ES-I3 (cell line): ENCODE measurements at regions not wholly inside any gene's neighbourhood (a gene's known extent, or its start where the extent isn't known, plus 50 kb on each side); places are given as distances from the start of the nearest gene placed in this dataset.

Experiments
- H3K36me3 ChIP-seq: 2 replicates; pipeline ENCODE4 v1.6.1; 2013; ENCODE audit warnings: mild to moderate bottlenecking, low read length, control low read depth, moderate library complexity; ENCODE audit not compliant: insufficient read depth
- H3K4me1 ChIP-seq: 2 replicates; pipeline ENCODE4 v1.6.1; 2013; ENCODE audit warnings: mild to moderate bottlenecking, control low read depth, low read length; ENCODE audit not compliant: insufficient read depth
- H3K9ac ChIP-seq: 2 replicates; pipeline ENCODE4 v1.6.1; 2013; ENCODE audit warnings: low read depth, mild to moderate bottlenecking, low read length, moderate library complexity
- H3K9me3 ChIP-seq: 2 replicates; pipeline ENCODE4 v1.6.1; 2013; ENCODE audit warnings: mild to moderate bottlenecking, low read length, moderate library complexity; ENCODE audit not compliant: control insufficient read depth, insufficient read depth

- Histone ChIP-seq H3K9ac (no peak overlapping the region), H3K36me3 (no peaks in the 10 kb centered on the region), H3K9me3 (no peaks in the 10 kb centered on the region), H3K4me1 (no peaks in the 10 kb centered on the region)
Observed at GRCh38 chr7:25326501-25327156, 98.3 kb upstream of the NPVF start.

- H3K9ac ChIP-seq: no peak overlapping the region
- H3K36me3 ChIP-seq: no peaks in the 10 kb centered on the region
- H3K4me1 ChIP-seq: no peaks in the 10 kb centered on the region
- H3K9me3 ChIP-seq: no peaks in the 10 kb centered on the region
Observed at GRCh38 chr7:25329815-25330214, 101.5 kb upstream of the NPVF start.

- no peak overlapping the region for H3K9ac ChIP-seq
- H3K4me1 ChIP-seq: no peaks in the 10 kb centered on the region
- no peaks in the 10 kb centered on the region for H3K9me3 ChIP-seq
- no peaks in the 10 kb centered on the region for H3K36me3 ChIP-seq
Observed at GRCh38 chr7:25333296-25333928, 105.1 kb upstream of the NPVF start.

- Histone ChIP-seq H3K36me3 (no peaks in the 10 kb centered on the region), H3K4me1 (peaks cover 4% of the 10 kb centered on the region; the same call in 1 of the 2 replicates), H3K9me3 (no peaks in the 10 kb centered on the region), H3K9ac (no peak overlapping the region)
Observed at GRCh38 chr7:25347360-25348066, 119.2 kb upstream of the NPVF start.

GRCh38 chr7:25348104-25348503 is 119.8 kb upstream of the NPVF start:
- peaks cover 4% of the 10 kb centered on the region; the same call in 1 of the 2 replicates for H3K4me1 ChIP-seq
- no peaks in the 10 kb centered on the region for H3K9me3 ChIP-seq
- no peak overlapping the region for H3K9ac ChIP-seq
- H3K36me3 ChIP-seq: no peaks in the 10 kb centered on the region

GRCh38 chr7:25349283-25350017 is 121.2 kb upstream of the NPVF start:
- H3K9ac ChIP-seq: no peak overlapping the region
- H3K36me3 ChIP-seq: no peaks in the 10 kb centered on the region
- H3K9me3 ChIP-seq: no peaks in the 10 kb centered on the region
- peaks cover 4% of the 10 kb centered on the region; the same call in 1 of the 2 replicates for H3K4me1 ChIP-seq

GRCh38 chr7:25350041-25350440 is 121.8 kb upstream of the NPVF start:
- H3K9ac ChIP-seq: no peak overlapping the region
- H3K4me1 ChIP-seq: peaks cover 4% of the 10 kb centered on the region; the same call in 1 of the 2 replicates
- no peaks in the 10 kb centered on the region for H3K36me3 ChIP-seq
- no peaks in the 10 kb centered on the region for H3K9me3 ChIP-seq

- Histone ChIP-seq H3K4me1 (peaks cover 4% of the 10 kb centered on the region; the same call in 1 of the 2 replicates), H3K36me3 (no peaks in the 10 kb centered on the region), H3K9me3 (no peaks in the 10 kb centered on the region; the same call in 1 of the 2 replicates), H3K9ac (no peak overlapping the region)
Observed at GRCh38 chr7:25351761-25352160, 123.5 kb upstream of the NPVF start.

- no peaks in the 10 kb centered on the region for H3K4me1 ChIP-seq
- no peaks in the 10 kb centered on the region for H3K36me3 ChIP-seq
- H3K9me3 ChIP-seq: no peaks in the 10 kb centered on the region; the same call in 1 of the 2 replicates
Observed at GRCh38 chr7:25353196-25353595, 124.9 kb upstream of the NPVF start.

GRCh38 chr7:25353732-25354131 is 125.4 kb upstream of the NPVF start:
- H3K36me3 ChIP-seq: no peaks in the 10 kb centered on the region
- no peaks in the 10 kb centered on the region for H3K4me1 ChIP-seq
- no peak overlapping the region for H3K9ac ChIP-seq
- H3K9me3 ChIP-seq: no peaks in the 10 kb centered on the region; the same call in 1 of the 2 replicates

More at GRCh38 chr7:25353196-25353595, 124.9 kb upstream of the NPVF start:
- no peak overlapping the region for H3K9ac ChIP-seq

- H3K9me3 ChIP-seq: no peaks in the 10 kb centered on the region; the same call in 1 of the 2 replicates
- H3K9ac ChIP-seq: no peak overlapping the region
- H3K4me1 ChIP-seq: peaks cover 3% of the 10 kb centered on the region; the same call in 1 of the 2 replicates
- H3K36me3 ChIP-seq: no peaks in the 10 kb centered on the region
Observed at GRCh38 chr7:25356534-25357151, 128.4 kb upstream of the NPVF start.

GRCh38 chr7:25358926-25359325 is 130.6 kb upstream of the NPVF start:
- Histone ChIP-seq H3K9me3 (no peaks in the 10 kb centered on the region; the same call in 1 of the 2 replicates), H3K36me3 (no peaks in the 10 kb centered on the region), H3K9ac (no peak overlapping the region), H3K4me1 (peaks cover 3% of the 10 kb centered on the region; the same call in 1 of the 2 replicates)

- Histone ChIP-seq H3K9ac (no peak overlapping the region), H3K9me3 (no peaks in the 10 kb centered on the region; the same call in 1 of the 2 replicates)
Observed at GRCh38 chr7:25359471-25360059, 131.3 kb upstream of the NPVF start.

More at GRCh38 chr7:25359471-25360059, 131.3 kb upstream of the NPVF start:
- Histone ChIP-seq H3K36me3 (no peaks in the 10 kb centered on the region), H3K4me1 (peaks cover 3% of the 10 kb centered on the region; the same call in 1 of the 2 replicates)
